OCI-LY7 (cell line): ENCODE measurements at regions not wholly inside any gene's neighbourhood (a gene's known extent, or its start where the extent isn't known, plus 50 kb on each side); places are given as distances from the start of the nearest gene placed in this dataset.

ENCODE experiments used
- BruUV-seq: library from RNA; stranded (reverse); fragments of 400-500 nt; replicated peaks from 2 replicates; lab custom pipeline; 2021; lab: Mats Ljungman, UMichigan
- CTCF ChIA-PET: fragments of 300-600 bp; sonication (Branson Sonifier 250); formaldehyde crosslinking; loops from one replicate; lab custom pipeline; 2022; ENCODE audit warnings: antibody characterized with exemption; ENCODE audit not compliant: unreplicated experiment; lab: Charles Lee
- POLR2A ChIA-PET: fragments of 300-600 bp; sonication (Branson Sonifier 250); formaldehyde crosslinking; loops from one replicate; lab custom pipeline; 2022; ENCODE audit warnings: antibody characterized with exemption; lab: Charles Lee
- DNase-seq: peaks from one replicate; pipeline ENCODE4 v3.0.0-alpha.2; 2015; ENCODE audit warnings: low spot score
- H2AFZ ChIP-seq: fragments of 200-600 bp; sonication (generic), shearing (Covaris generic); 2 replicates; pipeline ENCODE4 v1.6.1; 2014; ENCODE audit warnings: mild to moderate bottlenecking, antibody characterized with exemption, low read length, moderate library complexity
- H3K27ac ChIP-seq: fragments of 200-600 bp; sonication (generic); 2 replicates; pipeline ENCODE4 v1.5.1; 2014; ENCODE audit warnings: mixed run types, low read depth, mild to moderate bottlenecking, moderate library complexity, low read length, inconsistent platforms; ENCODE audit not compliant: poor library complexity, severe bottlenecking
- H3K36me3 ChIP-seq: fragments of 200-600 bp; sonication (generic); 2 replicates; pipeline ENCODE4 v1.6.1; 2014; ENCODE audit warnings: mild to moderate bottlenecking, antibody characterized with exemption, low read length, moderate library complexity, mixed read lengths; ENCODE audit not compliant: insufficient read depth
- H3K4me1 ChIP-seq: fragments of 200-600 bp; sonication (generic); 2 replicates; pipeline ENCODE4 v1.5.1; 2014; ENCODE audit warnings: mild to moderate bottlenecking, low read length; ENCODE audit not compliant: insufficient read depth, poor library complexity, severe bottlenecking
- H3K4me2 ChIP-seq: fragments of 200-600 bp; sonication (generic); 2 replicates; pipeline ENCODE4 v1.6.1; 2014; ENCODE audit warnings: mild to moderate bottlenecking, low read length
- H3K4me3 ChIP-seq: fragments of 200-600 bp; sonication (generic); 2 replicates; pipeline ENCODE4 v1.5.1; 2014; ENCODE audit warnings: mild to moderate bottlenecking, low read depth, low read length; ENCODE audit not compliant: poor library complexity, severe bottlenecking
- H3K79me2 ChIP-seq: fragments of 200-600 bp; sonication (generic); 2 replicates; pipeline ENCODE4 v1.6.1; 2016; ENCODE audit warnings: low read depth, mild to moderate bottlenecking, low read length, moderate library complexity, mixed read lengths; ENCODE audit not compliant: insufficient read depth
- H3K9me2 ChIP-seq: fragments of 200-600 bp; sonication (generic); 2 replicates; pipeline ENCODE4 v1.6.1; 2016; ENCODE audit warnings: mild to moderate bottlenecking, low read length, mixed read lengths; ENCODE audit not compliant: insufficient read depth
- H3K9me3 ChIP-seq: fragments of 200-600 bp; sonication (generic); 2 replicates; pipeline ENCODE4 v1.6.1; 2014; ENCODE audit warnings: mild to moderate bottlenecking, mixed run types, low read length, mixed read lengths
- H4K20me1 ChIP-seq: fragments of 200-600 bp; sonication (generic); 2 replicates; pipeline ENCODE4 v1.6.1; 2014; ENCODE audit warnings: mild to moderate bottlenecking, antibody characterized with exemption, low read length, moderate library complexity, mixed read lengths; ENCODE audit not compliant: insufficient read depth
- CTCF ChIP-seq: fragments of 200-600 bp; sonication (generic); conservative IDR thresholded peaks from 2 replicates; pipeline ENCODE4 v1.5.1; 2014; ENCODE audit warnings: mild to moderate bottlenecking, antibody characterized with exemption, low read length, moderate library complexity, mixed read lengths
- EZH2phosphoT487 ChIP-seq: fragments of 200-600 bp; sonication (generic); IDR thresholded peaks from 2 replicates; pipeline ENCODE4 v1.6.1; 2018; ENCODE audit warnings: low read depth, borderline replicate concordance, mild to moderate bottlenecking, mixed run types, antibody characterized with exemption, low read length, moderate library complexity, mixed read lengths
- intact Hi-C: fragments of 100-400 bp; cut with micrococcal nuclease; formaldehyde crosslinking; loops from one replicate; pipeline ENCODE4 v1.10.0; 2022; ENCODE audit not compliant: unreplicated experiment

GRCh38 chr4:166169111-166169510 is 296.1 kb downstream of the TLL1 start:
- H3K36me3 ChIP-seq = no peaks in the 10 kb centered on the region
- intact Hi-C loops = loop anchor here (5.0 to 10.0 kb wide), 3 partner anchors 856 to 1908 kb away; no protein-coding TSS in a partner anchor
- H3K4me2 ChIP-seq = no peak overlapping the region
- H3K9me3 ChIP-seq = no peaks in the 10 kb centered on the region
- no peak overlapping the region for H3K4me3 ChIP-seq
- H3K9me2 ChIP-seq = no peaks in the 10 kb centered on the region
- H2AFZ ChIP-seq = no peak overlapping the region
- CTCF ChIA-PET = no interaction called here
- no TSS peak for BruUV-seq
- no peak for DNase-seq
- TF ChIP-seq EZH2phosphoT487 (no peak), CTCF (peak; percentile 52; the same call in 1 of the 2 replicates)
- H3K27ac ChIP-seq = no peak overlapping the region
- POLR2A ChIA-PET = interaction anchor here (0.6 to 0.7 kb wide), 3 partner anchors 49 to 1434 kb away, joined by 3 to 6 read pairs (median 5); no protein-coding TSS in a partner anchor
- no peaks in the 10 kb centered on the region for H4K20me1 ChIP-seq
- H3K79me2 ChIP-seq = no peaks in the 10 kb centered on the region
- H3K4me1 ChIP-seq = no peaks in the 10 kb centered on the region

GRCh38 chr4:166172619-166173018 is 299.6 kb downstream of the TLL1 start:
- Histone ChIP-seq H3K27ac (no peak overlapping the region), H3K4me3 (no peak overlapping the region), H4K20me1 (no peaks in the 10 kb centered on the region), H3K9me2 (no peaks in the 10 kb centered on the region), H3K4me1 (no peaks in the 10 kb centered on the region), H2AFZ (no peak overlapping the region), H3K9me3 (no peaks in the 10 kb centered on the region), H3K36me3 (no peaks in the 10 kb centered on the region), H3K79me2 (no peaks in the 10 kb centered on the region), H3K4me2 (no peak overlapping the region)
- TF ChIP-seq CTCF = no peak
- no peak for TF ChIP-seq EZH2phosphoT487
- no peak for DNase-seq
- intact Hi-C loops = loop anchor here (10.0 kb wide), 1 partner anchor 422 kb away; no protein-coding TSS in a partner anchor
- BruUV-seq = no TSS peak
- ChIA-PET CTCF (interaction anchor here (0.9 kb wide), 1 partner anchor 14 kb away, joined by 3 read pairs; no protein-coding TSS in a partner anchor), POLR2A (interaction anchor here (0.5 to 1.1 kb wide), 2 partner anchors 10 to 22 kb away, joined by 3 to 5 read pairs; no protein-coding TSS in a partner anchor)
